Smooth muscle cell (in vitro differentiated cells): ENCODE measurements at regions not wholly inside any gene's neighbourhood (a gene's known extent, or its start where the extent isn't known, plus 50 kb on each side); places are given as distances from the start of the nearest gene placed in this dataset.

Experiments
- DNase-seq: peaks from one replicate; lab custom pipeline; 2025; ENCODE audit not compliant: unreplicated experiment; lab: John Stamatoyannopoulos, UW
- H2AFZ ChIP-seq: fragments of 200-600 bp; sonication (generic); 2 replicates; pipeline ENCODE4 v1.6.0; 2016; ENCODE audit warnings: antibody characterized with exemption, low read depth, mild to moderate bottlenecking
- H3F3A ChIP-seq: fragments of 200-600 bp; sonication (generic); 2 replicates; pipeline ENCODE4 v1.6.0; 2017; ENCODE audit warnings: antibody characterized with exemption, low read depth
- H3K27ac ChIP-seq: fragments of 200-600 bp; sonication (generic); 2 replicates; pipeline ENCODE4 v1.5.1; 2016; ENCODE audit warnings: low read depth, mild to moderate bottlenecking
- H3K27me3 ChIP-seq: fragments of 200-600 bp; sonication (generic); 2 replicates; pipeline ENCODE4 v1.6.1; 2016; ENCODE audit warnings: low read depth, mild to moderate bottlenecking
- H3K36me3 ChIP-seq: fragments of 200-600 bp; sonication (generic); 2 replicates; pipeline ENCODE4 v1.5.1; 2016; ENCODE audit warnings: low read depth
- H3K4me1 ChIP-seq: fragments of 200-600 bp; sonication (generic); 2 replicates; pipeline ENCODE4 v1.5.1; 2016; ENCODE audit warnings: low read depth
- H3K4me2 ChIP-seq: fragments of 200-600 bp; sonication (generic); 2 replicates; pipeline ENCODE4 v1.6.0; 2016; ENCODE audit warnings: mild to moderate bottlenecking
- H3K4me3 ChIP-seq: fragments of 200-600 bp; sonication (generic); 2 replicates; pipeline ENCODE4 v1.5.1; 2016; ENCODE audit warnings: mild to moderate bottlenecking
- H3K79me2 ChIP-seq: fragments of 200-600 bp; sonication (generic); 2 replicates; pipeline ENCODE4 v1.6.0; 2016; ENCODE audit warnings: low read depth, mild to moderate bottlenecking
- H3K9ac ChIP-seq: fragments of 200-600 bp; sonication (generic); 2 replicates; pipeline ENCODE4 v1.6.0; 2016; ENCODE audit warnings: low read depth
- H3K9me3 ChIP-seq: fragments of 200-600 bp; sonication (generic); replicated peaks from 2 replicates; pipeline ENCODE4 v1.5.1; 2016; ENCODE audit warnings: low read depth
- H4K20me1 ChIP-seq: fragments of 200-600 bp; sonication (generic); 2 replicates; pipeline ENCODE4 v1.6.0; 2016; ENCODE audit warnings: low read depth
- WGBS: methylation state at CpG from one replicate; pipeline ENCODE4 v1.1.7; 2016; ENCODE audit warnings: low lambda C conversion rate; 5-methylcytosine and 5-hydroxymethylcytosine counted together
- TF ChIP-seq, protein P1 (sequence below): fragments of 200-600 bp; sonication (generic); IDR thresholded peaks from 2 replicates; pipeline ENCODE4 v1.5.1; 2017; ENCODE audit warnings: borderline replicate concordance, mild to moderate bottlenecking, antibody characterized with exemption; ENCODE audit not compliant: insufficient read depth, poor library complexity, severe bottlenecking

DNA sequence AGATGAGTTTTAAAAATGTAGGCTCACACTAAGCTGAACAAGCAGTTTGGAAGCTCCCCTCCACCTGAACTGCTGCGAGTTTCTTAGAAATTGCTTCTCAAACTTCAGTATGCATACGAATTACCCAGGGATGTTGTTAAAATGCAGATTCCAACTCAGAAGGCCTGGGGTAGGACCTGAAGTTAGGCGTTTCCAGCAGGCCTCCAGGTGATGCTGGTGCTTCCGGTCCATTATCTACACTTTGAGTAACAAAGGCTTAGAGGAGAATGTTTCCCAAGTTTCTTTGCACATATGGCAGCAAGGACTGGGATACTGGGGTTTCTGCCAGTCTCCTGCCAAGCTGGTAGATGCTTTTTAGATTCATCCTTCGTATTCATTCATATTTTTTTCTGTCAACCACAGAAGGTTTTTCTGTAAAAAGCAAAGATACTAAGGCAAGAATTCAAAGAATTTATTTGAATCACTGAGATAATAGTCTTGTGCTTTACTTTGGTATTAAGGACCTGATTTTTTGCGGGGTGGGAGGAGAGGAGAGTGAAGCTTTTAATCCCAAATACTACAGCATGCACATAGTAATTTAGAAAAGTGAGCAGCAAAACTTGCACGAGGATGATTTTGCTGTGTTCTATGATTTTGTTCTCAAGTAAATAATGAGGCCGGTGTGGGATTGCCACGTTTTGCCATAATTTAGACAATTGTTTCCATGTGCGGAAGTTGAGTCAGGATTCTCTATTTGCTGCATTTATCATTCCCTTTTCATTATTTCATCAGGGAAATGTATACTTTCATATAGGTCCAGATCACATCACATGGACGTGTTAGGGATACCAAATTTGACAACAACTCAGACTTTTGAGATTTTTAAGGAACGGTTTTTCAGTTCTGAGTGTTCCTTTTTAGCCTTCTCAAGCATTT is 137.6 kb upstream of the SPATS2L start:
- H3K27me3 ChIP-seq = no peaks in the 10 kb centered on the region
- no peak overlapping the region for H3K9ac ChIP-seq
- H4K20me1 ChIP-seq = no peaks in the 10 kb centered on the region
- H3K4me1 ChIP-seq = no peaks in the 10 kb centered on the region
- H3K4me2 ChIP-seq = peak overlapping the region; percentile 25
- H3K36me3 ChIP-seq = no peaks in the 10 kb centered on the region
- TF ChIP-seq, protein P1, sequence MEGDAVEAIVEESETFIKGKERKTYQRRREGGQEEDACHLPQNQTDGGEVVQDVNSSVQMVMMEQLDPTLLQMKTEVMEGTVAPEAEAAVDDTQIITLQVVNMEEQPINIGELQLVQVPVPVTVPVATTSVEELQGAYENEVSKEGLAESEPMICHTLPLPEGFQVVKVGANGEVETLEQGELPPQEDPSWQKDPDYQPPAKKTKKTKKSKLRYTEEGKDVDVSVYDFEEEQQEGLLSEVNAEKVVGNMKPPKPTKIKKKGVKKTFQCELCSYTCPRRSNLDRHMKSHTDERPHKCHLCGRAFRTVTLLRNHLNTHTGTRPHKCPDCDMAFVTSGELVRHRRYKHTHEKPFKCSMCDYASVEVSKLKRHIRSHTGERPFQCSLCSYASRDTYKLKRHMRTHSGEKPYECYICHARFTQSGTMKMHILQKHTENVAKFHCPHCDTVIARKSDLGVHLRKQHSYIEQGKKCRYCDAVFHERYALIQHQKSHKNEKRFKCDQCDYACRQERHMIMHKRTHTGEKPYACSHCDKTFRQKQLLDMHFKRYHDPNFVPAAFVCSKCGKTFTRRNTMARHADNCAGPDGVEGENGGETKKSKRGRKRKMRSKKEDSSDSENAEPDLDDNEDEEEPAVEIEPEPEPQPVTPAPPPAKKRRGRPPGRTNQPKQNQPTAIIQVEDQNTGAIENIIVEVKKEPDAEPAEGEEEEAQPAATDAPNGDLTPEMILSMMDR = no peak
- no peaks in the 10 kb centered on the region for H3K79me2 ChIP-seq
- H2AFZ ChIP-seq = no peak overlapping the region
- H3F3A ChIP-seq = peaks cover 4% of the 10 kb centered on the region
- no peak for DNase-seq
- no peaks in the 10 kb centered on the region for H3K9me3 ChIP-seq
- no peak overlapping the region for H3K27ac ChIP-seq
- H3K4me3 ChIP-seq = no peak overlapping the region
- WGBS = 57% methylated on average over 12 of the region's 12 CpGs

DNA sequence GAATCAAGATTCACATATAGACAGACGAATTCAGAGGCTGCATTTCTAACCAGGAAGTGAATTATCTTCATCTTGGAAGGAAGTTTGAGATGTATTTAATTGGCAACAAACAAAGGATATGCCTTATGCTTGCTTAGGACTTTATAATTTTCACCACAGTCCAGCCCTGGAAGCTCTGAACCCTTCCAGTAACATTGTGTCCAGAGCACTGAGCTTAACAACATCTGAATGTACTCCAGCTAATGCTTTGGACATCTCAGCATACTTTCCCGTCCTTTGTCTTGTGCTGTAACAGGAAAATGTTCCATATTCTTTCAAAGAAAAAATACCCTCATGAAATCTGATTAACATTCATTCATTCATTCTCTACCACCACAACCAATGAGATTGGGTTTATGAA is 136.3 kb upstream of the SPATS2L start:
- DNase-seq = no peak
- no peak overlapping the region for H2AFZ ChIP-seq
- H4K20me1 ChIP-seq = no peaks in the 10 kb centered on the region
- no peak overlapping the region for H3K27ac ChIP-seq
- no peaks in the 10 kb centered on the region for H3K36me3 ChIP-seq
- no peak overlapping the region for H3K9ac ChIP-seq
- TF ChIP-seq, protein P1 = no peak
- no peaks in the 10 kb centered on the region for H3K27me3 ChIP-seq
- 86% methylated on average over 2 of the region's 2 CpGs for WGBS
- no peaks in the 10 kb centered on the region for H3K4me1 ChIP-seq
- no peaks in the 10 kb centered on the region for H3K79me2 ChIP-seq
- H3K4me2 ChIP-seq = no peak overlapping the region
- H3F3A ChIP-seq = peaks cover 4% of the 10 kb centered on the region
- H3K4me3 ChIP-seq = no peak overlapping the region
- H3K9me3 ChIP-seq = no peaks in the 10 kb centered on the region

DNA sequence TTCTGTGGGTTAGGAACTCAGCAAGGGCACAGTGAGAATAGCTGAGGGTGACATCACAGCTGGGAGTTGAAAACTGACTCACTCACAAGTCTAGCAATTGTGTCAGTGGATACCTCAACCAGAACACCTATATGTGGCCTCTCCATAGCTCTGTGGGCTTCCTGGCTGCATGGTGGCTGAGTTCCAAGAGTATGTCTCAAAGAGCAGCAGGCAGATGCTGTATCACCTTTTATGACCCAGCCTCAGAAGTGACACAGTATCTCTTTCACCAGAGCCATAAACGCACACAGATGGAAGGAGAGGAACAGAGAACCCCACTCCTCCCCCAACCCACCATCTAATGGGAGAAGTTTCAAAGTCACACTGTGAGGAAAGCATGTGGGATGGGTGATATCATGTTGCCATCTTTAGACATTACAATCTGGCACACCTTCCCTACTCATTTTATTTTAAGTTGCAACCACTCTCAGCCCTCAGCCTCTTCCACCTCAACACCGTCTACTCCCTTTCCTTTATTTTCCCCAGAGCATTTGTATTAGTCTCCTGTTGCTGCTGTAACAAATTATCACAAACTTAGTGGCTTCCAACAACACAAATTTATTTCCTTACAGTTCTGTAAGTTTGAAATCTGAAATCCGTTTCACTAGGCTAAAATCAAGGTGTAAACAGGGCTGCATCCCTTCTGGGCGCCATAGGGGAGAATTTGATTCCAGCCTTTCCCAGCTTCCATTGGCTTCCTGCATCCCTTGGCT is 134.6 kb upstream of the SPATS2L start:
- no peaks in the 10 kb centered on the region for H3K4me1 ChIP-seq
- no peak overlapping the region for H3K9ac ChIP-seq
- H3K27ac ChIP-seq = no peak overlapping the region
- 96% methylated on average over 3 of the region's 4 CpGs for WGBS
- H3K36me3 ChIP-seq = no peaks in the 10 kb centered on the region
- no peak overlapping the region for H3K4me3 ChIP-seq
- no peaks in the 10 kb centered on the region for H3K27me3 ChIP-seq
- peaks cover 4% of the 10 kb centered on the region for H3F3A ChIP-seq
- TF ChIP-seq, protein P1 = no peak
- H3K4me2 ChIP-seq = no peak overlapping the region
- H2AFZ ChIP-seq = no peak overlapping the region
- no peak for DNase-seq
- H3K79me2 ChIP-seq = no peaks in the 10 kb centered on the region
- H4K20me1 ChIP-seq = no peaks in the 10 kb centered on the region
- no peaks in the 10 kb centered on the region for H3K9me3 ChIP-seq
